ENCODE measurements at regions not wholly inside any gene's neighbourhood (a gene's known extent, or its start where the extent isn't known, plus 50 kb on each side); places are given as distances from the start of the nearest gene placed in this dataset.

DNA sequence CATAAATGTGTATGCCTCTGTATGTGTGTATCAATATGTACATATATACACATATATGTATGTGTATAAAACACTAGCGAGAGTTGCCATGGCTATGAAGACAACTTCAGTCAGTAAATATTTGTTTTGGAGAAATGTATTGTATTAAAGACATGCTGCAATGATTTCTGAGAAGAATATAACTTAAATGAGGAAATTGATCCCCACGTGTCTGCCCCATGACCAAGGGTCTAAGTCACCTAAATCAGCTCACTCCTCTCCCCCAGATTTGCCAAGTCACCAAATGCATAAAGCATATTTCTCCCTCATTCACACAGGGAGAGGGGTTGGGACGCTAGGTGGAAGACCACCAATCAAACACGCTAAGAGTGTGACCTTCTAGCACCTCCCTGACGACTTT, 58.3 kb upstream of the LYST start:
- DNase-seq = no peak

- DNase-seq = peak in 1 of 56 donors; percentile 20
Observed at GRCh38 chr1:235923466-235924021, 56.8 kb upstream of the LYST start.

- DNase-seq = no peak
Observed at GRCh38 chr1:235920596-235921375, 54.1 kb upstream of the LYST start.

- no peak for DNase-seq
Observed at GRCh38 chr1:235919833-235920441, 53.2 kb upstream of the LYST start.

DNA sequence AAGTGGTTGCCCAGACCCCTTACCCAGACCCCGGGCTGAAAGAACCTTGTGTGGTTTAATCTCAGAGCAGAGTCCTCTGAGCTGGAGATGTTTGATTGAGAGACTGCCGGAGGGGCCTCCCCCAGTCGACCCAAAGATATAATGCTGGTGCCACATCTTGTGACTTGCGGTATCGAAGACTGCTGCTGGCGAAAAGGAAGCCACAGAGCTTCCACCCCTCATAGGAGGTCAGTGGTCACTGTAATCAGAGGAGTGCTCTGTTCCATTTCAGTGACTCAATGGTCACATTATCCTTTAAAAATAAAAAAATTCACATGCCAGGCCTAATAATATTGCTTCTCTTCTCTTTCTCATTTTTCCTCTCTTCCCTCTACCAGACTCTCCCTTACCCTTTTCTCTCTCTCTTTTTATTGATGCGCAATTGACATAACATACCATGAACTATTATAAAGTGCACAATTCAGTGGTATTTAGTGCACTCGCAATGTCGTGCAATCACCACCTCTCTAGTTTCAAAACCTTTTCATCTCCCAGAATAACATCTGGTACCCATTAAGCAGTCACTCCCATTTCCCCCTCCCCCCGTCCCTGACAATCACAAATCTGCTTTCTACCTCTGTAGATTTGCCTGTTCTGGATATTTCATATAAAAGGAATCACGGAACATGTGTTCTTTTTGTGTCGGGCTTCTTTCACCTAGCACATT, 52.6 kb upstream of the LYST start:
- peak in 1 of 56 donors; percentile 53 for DNase-seq

DNA sequence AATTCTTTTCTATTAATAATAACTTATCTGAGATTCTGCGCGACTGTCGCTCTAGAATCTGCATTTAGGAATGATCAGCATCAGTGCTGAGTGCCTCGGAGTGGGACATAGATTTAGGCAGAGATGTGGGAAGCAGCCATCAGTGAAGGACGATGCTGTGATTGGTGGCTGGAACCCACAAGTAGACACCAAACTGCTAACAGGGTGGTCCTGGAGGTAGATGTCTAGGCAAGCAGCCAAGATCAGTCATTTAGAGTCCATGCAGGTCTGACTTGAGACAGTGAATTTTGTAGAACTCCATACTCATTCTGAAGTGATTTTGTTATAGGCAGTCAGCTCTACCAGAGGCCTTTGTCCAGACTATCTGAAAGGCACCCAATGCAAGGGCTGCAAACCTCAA, 51.8 kb upstream of the LYST start:
- no peak for DNase-seq

- peak in 1 of 56 donors; percentile 12 for DNase-seq
Observed at GRCh38 chr1:235918032-235918431, 51.3 kb upstream of the LYST start.

GRCh38 chr1:235917267-235917811, 50.6 kb upstream of the LYST start:
- peak in 24 of 56 donors; percentile 12 to 80 (median 42) for DNase-seq
